ENCODE measurements at regions not wholly inside any gene's neighbourhood (a gene's known extent, or its start where the extent isn't known, plus 50 kb on each side); places are given as distances from the start of the nearest gene placed in this dataset.

- TF ChIP-seq POLR2A (IDR thresholded peaks at IDR 0.05) (no peak), CTCF (IDR thresholded peaks at IDR 0.05) (no peak)
These were observed 868.4 kb upstream of the SOX9 start for GRCh38 chr17:71252436-71252835.

Measured in Peyer's patch (tissue), 4 donors.